Lung (tissue), 11 donors: ENCODE measurements at regions not wholly inside any gene's neighbourhood (a gene's known extent, or its start where the extent isn't known, plus 50 kb on each side); places are given as distances from the start of the nearest gene placed in this dataset.

Source experiments
- ATAC-seq: fragments of 200-7000 bp; cut with Tn5 transposase; one replicate; pipeline ENCODE4 v1.9.1; 2020; ENCODE audit warnings: moderate number of reproducible peaks; ENCODE audit not compliant: insufficient read depth, low FRiP score
- DNase-seq, 3 donors: peaks; one replicate each; pipeline ENCODE4 v3.0.0-alpha.2; 2013 to 2017
- H3K27ac ChIP-seq, 2 donors: one replicate each; pipeline ENCODE4 v1.5.1; 2013; ENCODE audit warnings: mild to moderate bottlenecking in 2 of 2, moderate library complexity in 2 of 2, control low read depth in 1 of 2, inconsistent platforms in 1 of 2, low read depth in 1 of 2, low read length in 1 of 2
- H3K27me3 ChIP-seq, 3 donors: one replicate each; pipeline ENCODE4 v1.5.1; 2013; ENCODE audit warnings: low read length in 2 of 3; ENCODE audit not compliant: control insufficient read depth in 3 of 3, insufficient read depth in 3 of 3
- H3K36me3 ChIP-seq, 4 donors: one replicate each; pipeline ENCODE4 v1.5.1; 2013; ENCODE audit warnings: low read length in 4 of 4, mild to moderate bottlenecking in 1 of 4, moderate library complexity in 1 of 4; ENCODE audit not compliant: control insufficient read depth in 4 of 4, insufficient read depth in 4 of 4
- H3K4me1 ChIP-seq, 5 donors: one replicate each; pipeline ENCODE4 v1.5.1; 2013; ENCODE audit warnings: low read length in 5 of 5, mild to moderate bottlenecking in 2 of 5, moderate library complexity in 1 of 5; ENCODE audit not compliant: control insufficient read depth in 5 of 5, insufficient read depth in 5 of 5
- H3K4me3 ChIP-seq: one replicate; pipeline ENCODE4 v1.5.1; 2013; ENCODE audit warnings: mild to moderate bottlenecking, control low read depth, moderate library complexity
- H3K9ac ChIP-seq, 2 donors: one replicate each; pipeline ENCODE4 v1.5.1; 2013; ENCODE audit warnings: low read length in 2 of 2, control low read depth in 1 of 2; ENCODE audit not compliant: insufficient read depth in 1 of 2
- H3K9me3 ChIP-seq, 4 donors: one replicate each; pipeline ENCODE4 v1.5.1; 2013; ENCODE audit warnings: low read length in 3 of 4, mild to moderate bottlenecking in 1 of 4, moderate library complexity in 1 of 4; ENCODE audit not compliant: control insufficient read depth in 4 of 4, insufficient read depth in 3 of 4
- CTCF ChIP-seq: IDR thresholded peaks from 2 replicates; pipeline ENCODE4 v1.5.1; 2012; ENCODE audit warnings: mild to moderate bottlenecking; ENCODE audit errors: control extremely low read depth, extremely low read depth
- WGBS, 2 donors: extraction: QIAGEN DNeasy Blood & Tissue Kit; methylation state at CpG; one replicate each; pipeline ENCODE4 v1.1.7; 2013; 5-methylcytosine and 5-hydroxymethylcytosine counted together
- donor health status: control.
- donor health status: control.
- donor health status: Bipolar disorder and iron deficiency.
- donor health status: healthy.
- donor health status: DM: yes; HTN: yes; CAD: no.

GRCh38 chr4:53809816-53810215 lies 218.5 kb upstream of the LNX1 start:
- H3K36me3 ChIP-seq = no peaks in the 10 kb centered on the region
- H3K9me3 ChIP-seq = peaks cover 0 to 2% (median 0%) of the 10 kb centered on the region in 4 donors
- no peak overlapping the region for H3K27ac ChIP-seq
- no peak overlapping the region for H3K4me3 ChIP-seq
- DNase-seq = no peak
- peaks cover 0 to 11% (median 0%) of the 10 kb centered on the region in 5 donors for H3K4me1 ChIP-seq
- WGBS, 2 donors = 93 to 94% methylated on average over 3 of the region's 3 CpGs
- no peaks in the 10 kb centered on the region for H3K27me3 ChIP-seq
- TF ChIP-seq CTCF = no peak
- no peak overlapping the region for H3K9ac ChIP-seq
- ATAC-seq = no peak

- Histone ChIP-seq H3K4me3 (no peak overlapping the region), H3K4me1 (no peaks in the 10 kb centered on the region), H3K36me3 (no peaks in the 10 kb centered on the region), H3K9ac (no peak overlapping the region), H3K27me3 (no peaks in the 10 kb centered on the region), H3K27ac (no peak overlapping the region), H3K9me3 (no peaks in the 10 kb centered on the region)
- no peak for ATAC-seq
- TF ChIP-seq CTCF = no peak
- WGBS, 2 donors = 65 to 68% methylated on average over 5 of the region's 5 CpGs
- peak in 1 of 3 donors; percentile 36 for DNase-seq
Measured at GRCh38 chr4:53805291-53805690, 214.0 kb upstream of the LNX1 start.

DNA sequence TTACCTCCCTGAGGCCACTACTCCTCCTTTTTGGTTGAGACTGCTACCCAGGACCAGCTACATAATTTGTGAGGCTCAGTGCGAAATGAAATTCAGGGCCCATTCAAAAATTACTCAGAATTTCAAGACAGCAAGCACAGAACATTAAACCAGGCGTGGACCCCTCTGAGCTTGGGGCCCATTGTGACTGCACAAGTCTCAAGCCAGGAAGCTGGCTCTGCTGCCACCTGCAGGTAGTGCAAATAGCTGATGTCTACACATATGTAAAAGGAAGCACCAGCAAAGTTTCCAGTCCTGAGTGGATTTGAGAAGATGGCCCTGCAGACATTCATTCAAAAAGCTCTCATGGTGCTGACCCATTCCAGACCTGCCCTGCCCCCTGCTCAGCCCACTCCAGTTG lies 213.4 kb upstream of the LNX1 start:
- no peak for ATAC-seq
- H3K9ac ChIP-seq = no peak overlapping the region
- no peak for TF ChIP-seq CTCF
- no peaks in the 10 kb centered on the region for H3K9me3 ChIP-seq
- no peak for DNase-seq
- H3K36me3 ChIP-seq = no peaks in the 10 kb centered on the region
- H3K27me3 ChIP-seq = no peaks in the 10 kb centered on the region
- 63 to 72% methylated on average over 2 of the region's 2 CpGs for WGBS, 2 donors
- no peaks in the 10 kb centered on the region for H3K4me1 ChIP-seq
- H3K27ac ChIP-seq = no peak overlapping the region
- H3K4me3 ChIP-seq = no peak overlapping the region

GRCh38 chr4:53802500-53802899 lies 211.2 kb upstream of the LNX1 start:
- no peaks in the 10 kb centered on the region for H3K36me3 ChIP-seq
- WGBS, 2 donors = 71 to 78% methylated on average over 2 of the region's 2 CpGs
- no peak overlapping the region for H3K4me3 ChIP-seq
- no peak for DNase-seq
- no peaks in the 10 kb centered on the region for H3K4me1 ChIP-seq
- H3K9me3 ChIP-seq = no peaks in the 10 kb centered on the region
- H3K9ac ChIP-seq = no peak overlapping the region
- no peak for ATAC-seq
- H3K27ac ChIP-seq = no peak overlapping the region
- no peak for TF ChIP-seq CTCF
- H3K27me3 ChIP-seq = peaks cover 0 to 2% (median 0%) of the 10 kb centered on the region in 3 donors
